ENCODE measurements at regions not wholly inside any gene's neighbourhood (a gene's known extent, or its start where the extent isn't known, plus 50 kb on each side); places are given as distances from the start of the nearest gene placed in this dataset.
A peak's percentile ranks its signal among the peaks of the same experiment; 100 is the strongest.

DNA sequence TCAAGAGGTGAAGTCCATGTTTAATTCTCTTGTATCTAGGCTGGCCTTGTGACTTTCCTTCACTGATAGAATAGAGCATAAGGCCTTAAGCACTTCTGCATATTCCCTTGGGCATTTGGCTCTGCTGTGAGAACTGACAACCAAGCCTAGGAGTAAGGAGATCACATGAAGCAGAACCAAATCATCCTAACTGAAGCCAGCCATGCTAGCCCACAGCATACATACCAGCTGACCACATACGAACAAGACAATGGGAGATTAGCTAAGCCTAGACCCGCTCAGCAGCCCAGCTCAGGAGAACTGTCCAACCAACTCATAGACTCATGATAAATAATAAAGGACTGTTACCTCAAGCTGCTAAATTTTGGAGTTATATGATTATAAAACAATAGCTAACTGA lies 114.6 kb upstream of the NEK7 start:
- DNase-seq, result no peak

DNA sequence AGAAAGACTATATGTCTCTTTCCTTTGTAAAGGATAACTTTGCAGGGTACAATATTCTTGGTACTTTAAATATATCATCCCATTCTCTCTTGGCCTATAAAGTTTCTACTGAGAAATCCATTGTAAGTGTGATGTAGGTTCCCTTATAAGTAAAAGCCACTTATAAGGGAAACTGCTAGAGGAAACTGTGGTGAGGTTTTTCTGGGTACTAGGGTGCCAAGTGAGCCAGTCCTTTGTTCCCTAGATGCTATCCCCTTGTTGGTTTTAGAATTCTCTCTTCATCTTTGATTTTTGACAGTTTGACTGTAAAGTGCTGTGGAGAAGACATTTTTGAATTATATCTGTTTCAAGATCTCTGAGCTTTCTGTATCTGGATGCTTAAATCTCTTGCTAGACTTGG lies 108.9 kb upstream of the NEK7 start:
- no peak for DNase-seq

DNA sequence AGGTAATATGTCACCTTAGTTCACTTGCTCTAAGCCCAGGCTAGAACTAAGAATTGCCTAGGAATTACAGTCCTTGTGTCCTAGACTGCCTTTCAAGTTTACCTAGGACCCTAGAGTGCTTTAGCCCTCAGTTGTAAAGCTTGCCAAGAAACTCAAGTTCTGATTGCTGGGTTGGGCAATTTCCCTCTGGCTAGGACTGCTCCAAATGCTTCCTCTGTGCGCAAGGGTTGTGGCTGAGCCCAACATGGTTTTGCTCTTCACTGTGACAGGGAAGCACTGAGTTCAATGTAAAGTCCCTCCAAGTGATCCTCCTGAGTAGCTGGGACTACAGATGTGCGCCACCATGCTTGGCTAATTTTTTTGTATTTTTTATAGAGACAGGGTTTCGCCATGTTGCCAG lies 102.3 kb upstream of the NEK7 start:
- no peak for DNase-seq

DNA sequence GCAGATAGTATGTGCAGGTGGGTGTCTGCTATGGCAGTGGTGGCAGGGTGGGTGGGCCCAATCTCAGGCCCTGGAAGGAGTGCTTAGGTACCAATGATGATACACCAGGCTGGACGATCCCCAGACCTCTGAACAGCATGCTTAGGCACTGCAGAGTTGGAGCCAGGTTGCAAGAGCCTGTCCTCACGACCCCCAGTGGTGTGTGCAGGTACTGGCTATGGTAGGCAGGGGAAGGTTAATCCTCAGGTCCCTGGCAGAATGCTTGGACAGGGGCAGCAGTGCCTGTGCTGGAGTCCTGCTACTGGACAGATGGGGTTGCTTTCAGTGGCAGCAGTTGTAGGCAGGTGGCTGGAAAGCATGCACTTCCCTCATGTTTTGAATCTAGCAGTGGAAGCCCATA lies 100.5 kb upstream of the NEK7 start:
- DNase-seq, result no peak

DNA sequence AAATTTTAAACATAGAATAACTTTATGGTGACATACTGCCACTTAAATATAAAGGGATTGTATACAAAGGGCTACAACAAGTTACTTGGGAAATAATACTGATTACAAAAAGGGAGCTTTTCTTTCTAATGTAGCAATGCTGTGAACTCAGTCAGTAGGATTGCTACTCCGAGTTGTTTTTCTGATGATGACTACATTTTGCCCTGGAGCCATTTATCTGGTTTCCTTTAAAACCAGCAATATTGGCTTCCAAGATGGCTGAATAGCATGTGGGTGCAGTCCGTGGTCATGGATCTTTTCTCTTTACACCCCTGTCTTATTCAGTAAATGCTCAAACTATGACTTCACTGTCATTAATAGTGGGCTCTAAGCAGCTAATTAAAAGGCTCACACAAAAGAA lies 92.6 kb upstream of the NEK7 start:
- DNase-seq, result no peak

DNA sequence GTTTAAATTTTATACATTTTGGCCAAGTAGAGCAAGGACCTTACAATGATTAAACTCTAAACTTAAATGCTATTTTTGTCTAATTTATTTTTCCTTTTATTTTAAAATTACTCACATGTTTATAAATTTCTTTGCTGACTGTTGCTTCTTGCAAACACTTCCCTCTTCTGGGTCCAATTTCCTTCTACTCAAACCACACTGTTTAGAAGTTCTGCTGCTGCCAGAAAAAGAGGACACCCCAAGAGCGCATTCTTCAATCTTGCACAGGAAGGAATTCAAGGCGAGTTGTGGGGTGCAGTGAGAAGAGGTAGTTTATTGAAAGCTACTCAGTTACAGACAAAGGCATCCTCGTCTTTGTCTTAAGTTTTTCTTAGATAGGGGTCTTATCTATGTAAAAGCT lies 88.5 kb upstream of the NEK7 start:
- no peak for DNase-seq

DNA sequence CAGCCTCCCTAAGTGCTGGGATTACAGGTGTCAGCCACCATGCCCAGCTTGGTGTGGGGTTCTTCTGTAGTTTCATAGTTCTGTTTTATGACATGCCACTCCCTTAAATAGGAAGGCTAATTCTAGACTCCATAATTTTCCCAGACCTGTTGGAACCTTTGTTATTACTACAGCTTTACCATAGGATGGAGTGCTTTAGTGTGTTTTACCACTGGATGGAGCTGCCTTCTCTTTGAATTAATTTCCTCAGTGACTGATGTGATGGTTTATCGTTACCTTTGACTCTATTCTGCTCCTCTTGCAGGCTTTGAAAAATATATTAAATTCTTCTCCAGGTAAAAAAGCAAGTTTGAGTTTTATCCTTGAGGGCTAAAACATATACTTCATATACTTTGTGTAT lies 84.6 kb upstream of the NEK7 start:
- no peak for DNase-seq

DNA sequence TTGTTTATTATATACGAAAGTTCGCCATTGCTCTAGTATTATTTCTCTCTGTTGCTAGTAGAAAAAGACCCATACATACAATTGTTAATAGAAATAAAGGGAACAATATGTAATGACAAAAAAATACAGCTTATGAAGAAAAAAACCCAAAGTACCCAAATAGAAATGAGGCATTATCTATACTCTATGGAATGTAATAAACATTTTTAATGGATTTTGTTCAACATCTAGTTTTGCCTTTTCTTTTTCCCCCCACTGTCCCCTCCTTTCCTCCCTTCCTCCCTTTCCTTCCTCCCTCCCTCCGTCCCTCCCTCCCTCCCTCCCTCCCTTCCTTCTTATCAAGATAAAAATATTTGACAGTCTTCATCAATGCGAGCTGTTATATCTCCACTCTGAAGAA lies 81.5 kb upstream of the NEK7 start:
- no peak for DNase-seq

DNA sequence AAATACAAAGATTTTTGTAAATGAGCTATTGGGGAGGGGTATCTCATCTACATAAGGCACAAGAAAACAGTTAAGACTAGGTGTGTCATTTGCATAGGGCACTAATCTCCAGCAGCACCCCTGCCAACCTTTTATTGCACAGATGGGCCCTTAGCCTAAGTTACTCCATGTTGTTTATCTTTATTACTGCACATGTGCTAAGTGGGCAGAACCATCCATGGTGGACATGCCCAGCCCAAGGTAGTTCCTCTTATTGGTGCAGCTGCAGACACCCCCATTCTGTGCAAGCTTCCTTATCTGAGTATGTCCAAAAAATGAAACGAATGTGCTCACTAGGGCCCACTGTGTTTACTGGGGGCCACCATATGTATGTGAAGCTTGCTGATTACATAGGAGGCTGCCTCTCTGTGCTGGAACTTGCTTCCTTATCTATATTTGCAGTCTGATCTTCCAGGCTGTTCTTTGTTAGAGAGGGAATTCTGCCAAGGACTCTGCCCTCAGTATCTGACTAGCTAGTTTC lies 77.3 kb upstream of the NEK7 start:
- DNase-seq, result no peak

DNA sequence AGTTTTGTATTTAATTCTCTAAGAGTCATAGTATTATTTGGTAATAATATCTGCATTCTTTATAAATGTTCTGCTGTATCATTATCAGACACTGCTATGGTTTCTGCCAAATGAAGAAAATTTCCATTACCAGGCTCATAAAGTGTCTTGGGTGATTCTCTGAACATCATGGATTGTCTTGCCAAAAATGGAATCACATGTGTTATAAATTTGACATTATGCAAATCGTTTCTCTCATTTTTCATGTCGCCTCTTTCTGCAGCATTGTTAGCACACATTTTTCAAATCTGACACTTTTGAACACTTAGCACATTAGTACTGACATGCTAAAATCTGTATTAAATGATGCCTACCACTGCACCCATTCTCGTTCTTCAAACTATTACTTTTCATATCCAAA lies 74.2 kb upstream of the NEK7 start:
- no peak for DNase-seq

DNA sequence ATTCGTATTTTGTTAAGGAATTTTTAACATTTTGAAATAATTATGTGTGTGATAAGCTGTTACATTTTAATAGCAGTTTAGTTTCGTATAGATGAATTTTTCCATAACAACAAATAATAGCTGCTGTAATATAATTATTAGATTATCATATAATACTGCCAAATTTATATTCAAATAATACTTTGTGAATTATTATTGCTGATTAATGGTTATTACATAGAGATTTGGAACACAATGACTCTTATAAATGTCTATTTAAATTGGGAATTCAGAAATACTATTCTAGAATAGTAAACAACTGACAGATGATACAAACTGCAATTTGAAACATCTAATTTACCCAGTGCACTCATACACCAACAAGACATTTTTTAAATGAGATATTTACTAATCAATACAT lies 73.2 kb upstream of the NEK7 start:
- no peak for DNase-seq

DNA sequence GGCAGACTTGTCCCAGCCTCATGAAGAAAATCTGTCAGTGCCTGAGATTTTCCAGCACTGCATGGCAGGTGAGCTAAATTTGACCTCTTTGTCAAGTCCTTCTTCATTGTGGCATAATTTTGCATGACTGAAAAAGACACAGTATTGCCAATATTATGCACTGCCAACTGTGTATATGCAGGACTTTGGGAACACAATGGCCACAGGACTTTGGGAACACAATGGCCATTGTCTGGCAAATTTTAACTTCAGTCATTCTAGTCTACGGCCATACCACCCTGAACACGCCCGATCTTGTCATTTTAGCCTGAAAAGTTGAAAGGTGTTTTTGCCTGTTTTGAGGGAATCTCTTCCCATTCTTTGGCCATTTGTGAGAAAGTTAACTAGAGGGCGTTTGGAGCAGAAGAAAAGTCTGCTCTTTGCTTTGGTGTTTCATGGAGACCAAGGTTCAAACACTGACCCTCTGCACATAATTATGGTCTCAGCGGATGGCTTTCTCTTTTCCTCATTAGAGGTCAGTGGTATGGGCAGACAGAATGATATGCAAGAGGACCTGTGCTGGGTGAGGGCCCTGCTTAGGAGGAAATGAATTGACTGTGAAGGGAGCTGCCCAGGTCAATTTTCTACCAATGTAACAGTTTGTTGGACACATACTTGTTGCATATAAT lies 72.4 kb upstream of the NEK7 start:
- DNase-seq, result no peak

DNA sequence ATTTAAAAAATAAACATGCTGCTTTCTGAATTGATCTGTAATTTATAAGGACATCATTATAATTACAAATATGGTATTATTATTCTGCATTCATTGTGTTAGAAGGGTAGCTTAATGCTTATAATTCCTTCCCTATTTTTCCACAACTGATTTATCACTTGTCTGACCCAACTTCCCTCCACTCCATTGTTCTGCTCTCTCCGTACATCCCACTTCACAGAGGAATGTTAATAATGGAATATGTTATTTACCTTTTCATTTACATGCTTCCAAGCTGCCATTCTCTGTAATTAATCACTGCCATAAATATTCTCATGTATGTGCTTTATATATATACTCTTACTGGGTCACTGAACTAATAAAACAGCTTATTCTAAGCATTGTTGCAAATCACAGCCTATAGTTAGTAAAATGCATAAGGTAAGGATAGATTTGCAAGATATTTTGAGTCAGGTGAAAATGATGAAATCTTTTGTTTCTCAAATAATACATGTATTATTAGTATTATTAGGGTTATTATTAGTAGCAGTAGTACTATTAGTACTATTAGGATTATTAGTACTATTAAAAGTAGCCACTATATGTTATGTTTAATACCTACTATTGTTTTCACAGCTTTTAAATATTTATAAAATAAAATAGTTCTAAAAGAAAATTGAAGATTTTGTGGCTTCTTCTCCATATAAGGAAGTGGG lies 70.6 kb upstream of the NEK7 start:
- DNase-seq, result no peak

DNA sequence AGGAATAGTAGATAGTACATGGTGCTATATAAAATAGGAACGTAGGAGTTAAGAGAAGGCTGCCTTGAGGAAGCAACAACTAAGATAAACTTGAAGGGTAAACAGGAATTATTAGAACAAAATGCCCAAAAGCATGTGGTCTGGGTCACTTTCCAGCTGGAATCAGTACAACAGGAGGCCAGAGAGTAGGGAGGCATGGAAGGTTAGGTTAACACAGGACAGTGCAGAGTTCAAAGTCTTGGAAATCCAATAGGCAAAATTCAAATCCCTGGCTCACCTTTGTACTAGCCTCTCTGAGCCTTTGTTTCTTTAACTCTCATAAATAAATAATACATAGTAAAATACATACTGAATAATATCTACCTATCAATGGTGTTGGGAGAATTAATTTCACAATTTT lies 69.0 kb upstream of the NEK7 start:
- DNase-seq, result no peak

DNA sequence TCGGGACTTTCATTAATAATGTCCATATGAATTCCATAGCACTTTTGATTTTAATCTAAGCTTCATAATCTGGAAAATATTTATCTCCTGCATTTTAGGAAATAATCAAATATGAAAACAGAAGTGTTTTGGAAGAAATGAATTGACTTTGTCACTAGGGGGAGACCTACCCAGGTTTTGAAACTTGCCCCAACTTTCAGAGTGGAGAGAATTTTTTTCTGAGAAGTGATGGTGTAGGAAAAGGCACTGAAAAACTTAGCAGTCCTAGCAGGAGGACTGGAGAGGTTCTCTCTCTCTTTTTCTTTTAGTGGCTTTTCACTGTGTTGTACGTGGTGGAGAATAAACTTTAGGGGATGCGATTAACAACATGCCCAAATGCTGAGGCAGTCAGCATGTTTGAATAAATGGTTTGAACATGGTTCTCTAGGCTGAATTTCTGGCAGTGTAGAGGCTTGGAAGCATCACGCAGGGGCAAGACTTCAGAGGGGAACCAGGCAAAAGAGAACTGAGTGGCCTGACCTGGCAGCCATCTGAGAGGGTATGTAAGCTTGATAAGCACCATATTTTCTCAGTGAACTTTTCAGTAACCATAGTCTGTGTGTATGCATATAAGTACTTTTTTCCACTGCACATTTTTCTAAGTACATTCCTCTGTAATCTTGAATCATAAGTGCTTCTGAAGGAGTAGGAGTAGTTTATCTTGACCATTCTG lies 68.3 kb upstream of the NEK7 start:
- DNase-seq, result peak; percentile 39

DNA sequence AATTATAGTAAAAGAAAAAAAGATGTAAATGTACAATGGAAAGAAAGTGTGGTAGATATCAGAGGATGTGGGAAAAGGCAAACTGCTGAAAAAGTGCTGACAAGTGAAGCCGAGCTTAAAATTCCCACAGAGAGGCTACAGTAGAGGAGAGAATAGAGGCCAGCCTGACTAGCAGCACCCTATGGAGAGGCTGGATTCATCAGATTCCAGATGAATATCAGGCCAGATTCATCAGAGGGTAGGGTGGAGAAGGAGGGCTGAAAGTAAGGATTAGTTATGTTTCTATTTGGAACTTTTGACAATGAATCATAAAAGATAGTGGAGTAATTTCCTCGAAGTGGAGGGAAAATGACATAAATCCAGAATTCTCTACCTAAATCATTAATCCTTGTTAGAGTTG lies 60.4 kb upstream of the NEK7 start:
- DNase-seq, result no peak

DNA sequence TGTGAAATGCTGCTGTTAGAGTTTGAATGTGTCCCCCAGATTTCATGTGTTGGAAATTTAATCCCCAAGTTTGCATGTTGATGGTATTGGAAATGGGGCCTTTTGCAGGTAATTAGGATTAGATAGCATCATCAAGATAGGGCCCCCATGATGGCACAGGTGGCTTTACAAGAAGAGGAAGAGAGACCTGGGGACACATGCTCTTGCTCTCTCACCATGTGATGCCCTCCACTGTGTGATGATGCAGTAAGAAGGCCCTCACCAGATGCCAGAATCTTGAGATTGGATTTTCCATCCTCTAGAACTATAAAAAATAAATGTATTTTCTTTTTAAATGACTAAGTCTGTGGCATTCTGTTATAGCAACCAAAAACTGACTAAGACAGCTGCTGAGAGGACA lies 57.0 kb upstream of the NEK7 start:
- no peak for DNase-seq

DNA sequence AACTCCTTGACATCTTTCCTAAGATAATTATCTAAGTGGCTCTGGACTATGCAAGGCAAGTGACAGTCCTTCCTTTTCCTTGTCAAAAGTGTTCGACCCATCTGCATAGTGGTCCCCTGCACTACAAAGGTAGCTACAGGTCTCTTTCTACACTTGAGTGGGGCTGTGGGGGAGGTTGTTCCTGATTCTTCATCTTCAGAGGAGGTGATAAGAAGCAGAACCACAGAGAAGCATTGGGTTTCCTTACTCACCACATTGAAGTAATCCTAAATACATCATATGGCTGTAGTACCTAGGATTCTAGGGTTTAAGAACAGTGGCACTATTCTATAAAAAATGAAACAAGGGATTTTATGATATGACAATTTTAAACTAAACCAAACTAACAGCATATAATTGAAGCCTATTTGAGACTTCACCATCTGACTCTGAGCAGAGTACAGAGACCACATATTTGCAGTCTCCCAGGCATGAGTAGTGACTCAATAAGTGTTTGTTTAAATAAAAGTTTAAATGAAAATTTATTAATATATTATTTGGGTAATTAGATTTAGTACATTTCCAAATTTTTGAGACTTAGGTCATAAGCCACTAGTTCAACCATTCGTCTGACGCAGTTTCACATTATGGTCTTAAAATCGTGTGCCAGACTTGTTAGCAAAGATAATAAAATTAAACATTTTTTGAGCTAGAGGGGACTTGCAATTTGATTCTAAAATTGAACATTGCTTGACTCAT lies 54.9 kb upstream of the NEK7 start:
- DNase-seq, result no peak

DNA sequence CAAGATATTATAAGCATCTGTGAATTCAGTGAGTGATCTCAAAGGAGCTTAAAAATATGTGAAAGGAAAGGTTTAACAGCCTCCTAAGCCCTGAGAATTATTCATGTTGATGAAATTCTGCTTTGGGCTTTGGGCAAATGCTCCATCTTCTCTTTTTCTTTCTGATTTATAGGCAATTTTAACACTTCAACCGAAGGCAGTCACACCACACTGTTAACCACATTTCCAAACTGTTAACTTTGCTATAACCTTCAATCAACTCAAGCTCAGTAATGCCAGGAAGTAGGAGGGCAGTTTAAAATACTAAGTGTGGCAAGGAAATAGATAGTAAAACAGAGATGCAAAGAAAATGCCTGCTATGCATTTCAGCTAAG lies 54.4 kb upstream of the NEK7 start:
- DNase-seq, result no peak

DNA sequence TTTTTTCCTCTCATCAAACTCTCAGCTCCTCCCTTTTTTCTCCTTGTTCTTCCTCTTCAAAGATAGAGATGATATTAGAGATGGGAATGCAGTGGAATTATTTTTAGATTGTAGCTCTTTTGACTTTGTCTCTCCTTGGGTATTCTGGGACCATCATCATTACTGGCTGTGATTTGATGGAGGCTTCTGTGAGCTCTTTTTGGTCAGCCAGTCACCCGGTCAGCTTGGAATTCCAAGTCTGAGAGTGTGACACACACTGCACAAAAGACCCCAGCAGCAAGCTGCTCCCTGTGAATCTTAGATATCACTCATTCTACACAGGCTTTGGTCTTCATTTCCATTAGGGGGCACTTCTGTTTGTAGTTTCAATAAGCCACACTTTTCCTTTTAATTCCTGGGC lies 51.6 kb upstream of the NEK7 start:
- DNase-seq, result no peak

DNA sequence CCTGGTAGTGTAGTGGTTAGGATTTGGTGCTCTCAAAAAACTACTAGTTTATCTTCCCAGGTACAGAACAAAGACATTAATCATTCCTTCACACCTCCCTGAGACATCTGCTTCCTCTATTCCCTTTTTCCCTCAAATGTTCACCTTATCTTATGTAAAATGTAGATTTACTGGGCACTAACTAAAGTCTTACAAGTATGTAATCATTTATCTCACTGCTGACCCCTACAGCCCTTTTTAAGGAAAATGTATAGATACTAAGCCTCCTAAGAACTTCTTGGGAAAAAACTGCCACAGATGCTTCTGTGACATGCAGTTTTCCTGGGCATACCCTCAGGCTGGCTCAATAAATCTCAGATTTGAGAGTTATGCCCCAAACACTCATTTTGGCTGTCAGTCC lies 50.8 kb upstream of the NEK7 start:
- no peak for DNase-seq
